ENCODE measurements at regions not wholly inside any gene's neighbourhood (a gene's known extent, or its start where the extent isn't known, plus 50 kb on each side); places are given as distances from the start of the nearest gene placed in this dataset.

- TF ChIP-seq CTCF (IDR thresholded peaks at IDR 0.05; ENCODE audit: insufficient read depth, low read length), result no peak
- TF ChIP-seq GABPA (IDR thresholded peaks at IDR 0.05; ENCODE audit: low read depth), result no peak
- no peak for TF ChIP-seq POLR2AphosphoS5 (IDR thresholded peaks at IDR 0.05; ENCODE audit: low read depth)
- no peak for TF ChIP-seq REST (IDR thresholded peaks at IDR 0.05; ENCODE audit: insufficient replicate concordance, low read depth)
Measured at GRCh38 chr7:4409946-4410345, 272.1 kb upstream of the FOXK1 start.
